ENCODE measurements at regions not wholly inside any gene's neighbourhood (a gene's known extent, or its start where the extent isn't known, plus 50 kb on each side); places are given as distances from the start of the nearest gene placed in this dataset.
"Not testable (repeated sequence)": the region's sequence is repeated elsewhere in the genome, so short reads cannot be mapped to it uniquely, and the experiment has no call there.

DNA sequence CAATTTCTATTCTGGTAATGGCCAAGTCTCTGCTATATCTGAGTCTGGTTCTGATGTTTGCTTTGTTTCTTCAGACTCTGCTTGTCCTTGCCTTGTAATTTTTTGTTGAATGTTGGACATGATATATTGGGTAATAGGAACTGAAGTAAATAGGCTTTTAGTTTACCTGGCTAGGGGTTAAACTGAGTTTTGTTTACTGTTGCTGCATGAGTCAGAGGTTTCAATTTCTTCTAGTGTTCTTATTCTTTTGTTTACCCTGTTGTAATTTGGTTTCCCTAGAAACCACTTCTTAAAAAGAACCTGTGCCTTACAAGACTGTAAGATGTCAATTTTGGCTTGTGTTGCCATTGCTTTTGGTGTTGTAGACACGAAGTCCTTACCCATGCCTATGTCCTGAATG is 285.0 kb upstream of the KCNH7 start:
- no peaks in the 10 kb centered on the region for H3K36me3 ChIP-seq (ENCODE audit: low read depth)
- DNase-seq: no peak
- intact Hi-C loops (cut with DNase I, micrococcal nuclease): no loop called here
- H3K4me1 ChIP-seq (ENCODE audit: low read depth): no peaks in the 10 kb centered on the region
- TF ChIP-seq, protein P1, sequence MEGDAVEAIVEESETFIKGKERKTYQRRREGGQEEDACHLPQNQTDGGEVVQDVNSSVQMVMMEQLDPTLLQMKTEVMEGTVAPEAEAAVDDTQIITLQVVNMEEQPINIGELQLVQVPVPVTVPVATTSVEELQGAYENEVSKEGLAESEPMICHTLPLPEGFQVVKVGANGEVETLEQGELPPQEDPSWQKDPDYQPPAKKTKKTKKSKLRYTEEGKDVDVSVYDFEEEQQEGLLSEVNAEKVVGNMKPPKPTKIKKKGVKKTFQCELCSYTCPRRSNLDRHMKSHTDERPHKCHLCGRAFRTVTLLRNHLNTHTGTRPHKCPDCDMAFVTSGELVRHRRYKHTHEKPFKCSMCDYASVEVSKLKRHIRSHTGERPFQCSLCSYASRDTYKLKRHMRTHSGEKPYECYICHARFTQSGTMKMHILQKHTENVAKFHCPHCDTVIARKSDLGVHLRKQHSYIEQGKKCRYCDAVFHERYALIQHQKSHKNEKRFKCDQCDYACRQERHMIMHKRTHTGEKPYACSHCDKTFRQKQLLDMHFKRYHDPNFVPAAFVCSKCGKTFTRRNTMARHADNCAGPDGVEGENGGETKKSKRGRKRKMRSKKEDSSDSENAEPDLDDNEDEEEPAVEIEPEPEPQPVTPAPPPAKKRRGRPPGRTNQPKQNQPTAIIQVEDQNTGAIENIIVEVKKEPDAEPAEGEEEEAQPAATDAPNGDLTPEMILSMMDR (IDR thresholded peaks at IDR 0.05): no peak
- H3K9me3 ChIP-seq: no peaks in the 10 kb centered on the region
- H3K4me3 ChIP-seq: no peak overlapping the region
- no peak for ATAC-seq

DNA sequence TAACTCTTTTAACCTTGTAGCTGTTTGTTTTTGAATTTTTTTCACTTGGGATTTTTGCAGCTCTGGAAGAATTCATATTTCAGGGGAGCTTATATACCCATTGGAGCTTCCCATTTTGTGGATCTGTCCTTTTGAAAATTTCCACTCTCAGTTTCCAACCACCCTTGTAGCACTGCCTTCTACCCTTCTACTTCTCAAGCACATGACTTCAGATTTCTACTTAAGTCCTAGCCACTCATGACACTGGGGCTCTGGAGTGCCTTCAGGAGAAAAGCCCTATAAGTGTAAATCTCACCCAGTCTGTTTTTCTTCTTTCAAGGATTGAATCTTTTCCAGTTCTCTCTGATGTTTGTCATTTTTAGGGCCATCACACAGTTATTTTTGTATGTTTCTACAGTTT is 283.7 kb upstream of the KCNH7 start:
- Histone ChIP-seq H3K4me3 (no peak overlapping the region), H3K36me3 (ENCODE audit: low read depth) (no peaks in the 10 kb centered on the region), H3K4me1 (ENCODE audit: low read depth) (no peaks in the 10 kb centered on the region), H3K9me3 (no peaks in the 10 kb centered on the region)
- no peak for ATAC-seq
- intact Hi-C loops (cut with DNase I, micrococcal nuclease): no loop called here
- no peak for DNase-seq
- TF ChIP-seq, protein P1 (IDR thresholded peaks at IDR 0.05): no peak

DNA sequence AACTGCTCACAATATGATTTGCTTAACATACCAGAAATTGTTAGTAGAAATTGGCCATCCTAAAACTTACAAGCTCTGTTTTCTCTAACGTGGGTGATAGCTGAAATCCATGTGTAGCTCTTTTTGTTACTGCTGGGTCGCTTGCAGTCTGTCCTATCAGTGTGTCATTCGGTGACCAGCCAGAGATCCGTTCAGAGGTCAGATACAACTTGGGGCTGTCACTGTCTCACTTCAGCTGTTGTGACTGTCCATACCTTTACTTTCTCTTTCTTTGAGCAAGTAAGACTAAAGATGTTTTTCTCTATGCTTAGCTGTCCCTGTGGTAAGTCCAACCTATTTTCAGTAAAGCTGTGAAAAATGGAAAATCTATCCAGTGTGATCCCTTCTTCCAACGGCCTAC is 282.9 kb upstream of the KCNH7 start:
- no peaks in the 10 kb centered on the region for H3K9me3 ChIP-seq
- TF ChIP-seq, protein P1 (IDR thresholded peaks at IDR 0.05): no peak
- H3K4me1 ChIP-seq (ENCODE audit: low read depth): no peaks in the 10 kb centered on the region
- DNase-seq (no peak), ATAC-seq (no peak)
- H3K4me3 ChIP-seq: no peak overlapping the region
- no peaks in the 10 kb centered on the region for H3K36me3 ChIP-seq (ENCODE audit: low read depth)
- intact Hi-C loops (cut with DNase I, micrococcal nuclease): no loop called here

DNA sequence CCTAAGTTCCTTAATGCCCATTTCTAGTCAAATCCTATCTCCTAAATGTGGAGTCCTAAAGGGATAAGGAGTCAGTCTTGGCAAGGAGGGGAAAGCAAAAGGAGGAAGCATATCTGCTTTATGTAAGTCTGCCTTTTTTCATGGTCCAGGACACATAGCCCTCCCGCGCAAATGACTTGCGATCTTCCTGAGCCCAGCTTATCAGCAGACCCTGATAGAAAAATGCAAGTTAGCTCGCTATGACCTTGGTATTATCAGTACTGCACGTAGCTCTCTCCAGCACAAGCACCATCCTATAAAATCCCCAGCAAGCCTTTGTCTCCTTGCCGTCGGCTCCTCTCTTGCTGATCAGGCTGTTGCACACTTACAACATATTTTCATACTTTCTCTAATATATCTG is 281.4 kb upstream of the KCNH7 start:
- Histone ChIP-seq H3K9me3 (no peaks in the 10 kb centered on the region), H3K36me3 (ENCODE audit: low read depth) (no peaks in the 10 kb centered on the region), H3K4me1 (ENCODE audit: low read depth) (no peaks in the 10 kb centered on the region), H3K4me3 (no peak overlapping the region)
- TF ChIP-seq, protein P1 (IDR thresholded peaks at IDR 0.05): no peak
- ATAC-seq: no peak
- intact Hi-C loops (cut with DNase I, micrococcal nuclease): no loop called here
- DNase-seq: no peak

DNA sequence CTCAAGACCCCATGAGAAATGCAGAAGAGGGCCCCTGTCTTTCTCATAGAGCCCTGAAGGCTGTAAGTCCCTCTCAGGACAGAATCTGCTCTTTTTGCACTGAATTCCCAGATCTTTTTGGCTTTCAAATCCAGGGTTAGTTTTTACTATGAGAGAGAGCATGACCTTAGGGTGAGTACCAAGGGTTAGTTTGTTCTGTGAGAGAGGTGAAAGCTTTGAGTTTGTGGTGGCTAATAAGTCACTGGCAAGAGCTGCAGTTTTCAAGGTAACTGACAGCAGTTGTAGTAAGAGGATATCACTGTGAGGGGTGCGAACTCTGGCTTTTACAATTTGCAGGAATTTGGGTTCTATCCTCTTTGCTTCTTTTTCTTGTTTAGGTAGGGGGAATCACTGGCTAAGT is 248.4 kb upstream of the KCNH7 start:
- no peak for DNase-seq
- no peaks in the 10 kb centered on the region for H3K9me3 ChIP-seq
- no peak for ATAC-seq
- H3K4me1 ChIP-seq (ENCODE audit: low read depth): no peaks in the 10 kb centered on the region
- no peak overlapping the region for H3K4me3 ChIP-seq
- TF ChIP-seq, protein P1 (IDR thresholded peaks at IDR 0.05): no peak
- no peaks in the 10 kb centered on the region for H3K36me3 ChIP-seq (ENCODE audit: low read depth)
- intact Hi-C loops (cut with DNase I, micrococcal nuclease): no loop called here

DNA sequence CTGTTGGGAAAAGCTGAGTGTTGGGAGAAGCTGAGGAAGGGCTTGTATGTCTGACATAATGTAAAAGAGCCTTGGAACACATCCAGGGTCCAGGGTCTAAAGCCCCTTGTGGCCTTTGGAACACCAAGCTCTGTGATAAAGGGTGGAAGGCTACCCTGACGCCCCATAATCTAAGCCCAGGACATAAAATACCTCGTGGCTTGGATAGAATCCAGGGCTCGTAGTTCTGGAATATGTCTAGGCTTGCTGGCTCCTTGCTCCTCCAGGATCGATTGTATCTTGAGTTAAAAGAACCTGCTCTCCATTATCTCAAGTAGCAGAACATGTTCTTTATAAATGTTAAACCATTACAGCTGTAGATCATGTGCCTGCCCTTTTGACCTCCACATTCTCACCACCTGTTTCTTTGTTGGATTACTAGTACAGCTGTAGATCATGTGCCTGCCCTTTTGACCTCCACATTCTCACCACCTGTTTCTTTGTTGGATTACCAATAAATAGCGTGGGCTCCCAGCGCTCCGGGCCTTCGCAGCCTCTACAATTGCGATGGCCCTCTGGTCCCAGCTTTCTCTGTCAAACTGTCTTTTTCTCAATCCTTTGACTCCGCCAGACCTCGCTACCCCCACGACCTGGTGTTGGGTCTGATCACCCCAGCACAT is 246.9 kb upstream of the KCNH7 start:
- intact Hi-C loops (cut with DNase I, micrococcal nuclease); H3K9me3 ChIP-seq; H3K4me1 ChIP-seq (ENCODE audit: low read depth); H3K4me3 ChIP-seq; H3K36me3 ChIP-seq (ENCODE audit: low read depth); DNase-seq; ATAC-seq: not testable (repeated sequence)

Measured in mucosa of descending colon (tissue), 3 donors.